ENCODE measurements at regions not wholly inside any gene's neighbourhood (a gene's known extent, or its start where the extent isn't known, plus 50 kb on each side); places are given as distances from the start of the nearest gene placed in this dataset.

- intact Hi-C loops (cut with micrococcal nuclease; ENCODE audit: unreplicated experiment): no loop called here
- H3K4me1 Mint-ChIP-seq (ENCODE audit: low read depth, unreplicated experiment): peaks cover 19% of the 10 kb centered on the region
- no peak for DNase-seq
- TF ChIP-seq CTCF (IDR thresholded peaks at IDR 0.05; ENCODE audit: unreplicated experiment): no peak
- no peaks in the 10 kb centered on the region for H3K36me3 Mint-ChIP-seq (ENCODE audit: insufficient read depth, unreplicated experiment)
- peaks cover 12% of the 10 kb centered on the region for H3K27me3 Mint-ChIP-seq (ENCODE audit: unreplicated experiment)
- CTCF ChIA-PET: no interaction called here
- H3K4me3 Mint-ChIP-seq (ENCODE audit: low read depth, unreplicated experiment): no peak overlapping the region
- BruUV-seq (replicated peaks): no TSS peak
- no peaks in the 10 kb centered on the region for H3K9me3 Mint-ChIP-seq (ENCODE audit: low read depth, unreplicated experiment)
- no peak overlapping the region for H3K27ac Mint-ChIP-seq (ENCODE audit: unreplicated experiment)
Measured at GRCh38 chrX:123086768-123087167, 97.3 kb upstream of the GRIA3 start.

- CTCF ChIA-PET: no interaction called here
- no TSS peak for BruUV-seq (replicated peaks)
- Mint-ChIP-seq H3K36me3 (ENCODE audit: insufficient read depth, unreplicated experiment) (no peaks in the 10 kb centered on the region), H3K27me3 (ENCODE audit: unreplicated experiment) (peaks cover 13% of the 10 kb centered on the region), H3K27ac (ENCODE audit: unreplicated experiment) (no peak overlapping the region), H3K9me3 (ENCODE audit: low read depth, unreplicated experiment) (no peaks in the 10 kb centered on the region), H3K4me3 (ENCODE audit: low read depth, unreplicated experiment) (no peak overlapping the region), H3K4me1 (ENCODE audit: low read depth, unreplicated experiment) (peaks cover 19% of the 10 kb centered on the region)
- TF ChIP-seq CTCF (IDR thresholded peaks at IDR 0.05; ENCODE audit: unreplicated experiment): no peak
- peak; percentile 38 for DNase-seq
- intact Hi-C loops (cut with micrococcal nuclease; ENCODE audit: unreplicated experiment): no loop called here
Measured at GRCh38 chrX:123087326-123087725, 96.8 kb upstream of the GRIA3 start.

GRCh38 chrX:123088331-123088730 is 95.7 kb upstream of the GRIA3 start:
- Mint-ChIP-seq H3K4me3 (ENCODE audit: low read depth, unreplicated experiment) (no peak overlapping the region), H3K4me1 (ENCODE audit: low read depth, unreplicated experiment) (peaks cover 19% of the 10 kb centered on the region), H3K9me3 (ENCODE audit: low read depth, unreplicated experiment) (no peaks in the 10 kb centered on the region), H3K27ac (ENCODE audit: unreplicated experiment) (no peak overlapping the region), H3K36me3 (ENCODE audit: insufficient read depth, unreplicated experiment) (no peaks in the 10 kb centered on the region), H3K27me3 (ENCODE audit: unreplicated experiment) (peaks cover 13% of the 10 kb centered on the region)
- no TSS peak for BruUV-seq (replicated peaks)
- CTCF ChIA-PET: no interaction called here
- DNase-seq: no peak
- intact Hi-C loops (cut with micrococcal nuclease; ENCODE audit: unreplicated experiment): no loop called here
- no peak for TF ChIP-seq CTCF (IDR thresholded peaks at IDR 0.05; ENCODE audit: unreplicated experiment)

- Mint-ChIP-seq H3K27me3 (ENCODE audit: unreplicated experiment) (peaks cover 13% of the 10 kb centered on the region), H3K9me3 (ENCODE audit: low read depth, unreplicated experiment) (no peaks in the 10 kb centered on the region), H3K27ac (ENCODE audit: unreplicated experiment) (no peak overlapping the region), H3K36me3 (ENCODE audit: insufficient read depth, unreplicated experiment) (no peaks in the 10 kb centered on the region), H3K4me3 (ENCODE audit: low read depth, unreplicated experiment) (no peak overlapping the region), H3K4me1 (ENCODE audit: low read depth, unreplicated experiment) (peaks cover 19% of the 10 kb centered on the region)
- intact Hi-C loops (cut with micrococcal nuclease; ENCODE audit: unreplicated experiment): no loop called here
- CTCF ChIA-PET: no interaction called here
- DNase-seq: no peak
- TF ChIP-seq CTCF (IDR thresholded peaks at IDR 0.05; ENCODE audit: unreplicated experiment): no peak
- BruUV-seq (replicated peaks): no TSS peak
Measured at GRCh38 chrX:123088930-123089329, 95.1 kb upstream of the GRIA3 start.

- Mint-ChIP-seq H3K4me3 (ENCODE audit: low read depth, unreplicated experiment) (no peak overlapping the region), H3K27me3 (ENCODE audit: unreplicated experiment) (peaks cover 13% of the 10 kb centered on the region), H3K36me3 (ENCODE audit: insufficient read depth, unreplicated experiment) (no peaks in the 10 kb centered on the region), H3K27ac (ENCODE audit: unreplicated experiment) (no peak overlapping the region), H3K4me1 (ENCODE audit: low read depth, unreplicated experiment) (no peaks in the 10 kb centered on the region), H3K9me3 (ENCODE audit: low read depth, unreplicated experiment) (no peaks in the 10 kb centered on the region)
- no peak for DNase-seq
- no TSS peak for BruUV-seq (replicated peaks)
- CTCF ChIA-PET: no interaction called here
- no peak for TF ChIP-seq CTCF (IDR thresholded peaks at IDR 0.05; ENCODE audit: unreplicated experiment)
- intact Hi-C loops (cut with micrococcal nuclease; ENCODE audit: unreplicated experiment): no loop called here
Measured at GRCh38 chrX:123093792-123094191, 90.3 kb upstream of the GRIA3 start.
